GM10248 (cell line): ENCODE measurements at regions not wholly inside any gene's neighbourhood (a gene's known extent, or its start where the extent isn't known, plus 50 kb on each side); places are given as distances from the start of the nearest gene placed in this dataset.
A peak's percentile ranks its signal among the peaks of the same experiment; 100 is the strongest.

ENCODE experiments used
- CTCF ChIA-PET: fragments of 300-600 bp; sonication (Branson Sonifier 250); formaldehyde crosslinking; extraction: SDS; loops from one replicate; lab custom pipeline; 2021; ENCODE audit warnings: antibody characterized with exemption; lab: Yijun Ruan, JAX
- POLR2A ChIA-PET: fragments of 350-650 bp; sonication (Branson Sonifier 250); formaldehyde crosslinking; extraction: SDS; loops from one replicate; lab custom pipeline; 2020; ENCODE audit warnings: antibody characterized with exemption; lab: Yijun Ruan, JAX
- DNase-seq: peaks from one replicate; pipeline ENCODE4 v3.0.0; 2012; ENCODE audit errors: extremely low spot score
- CTCF ChIP-seq: IDR thresholded peaks from 2 replicates; pipeline ENCODE4 v1.5.1; 2012; ENCODE audit warnings: mild to moderate bottlenecking, low read depth; ENCODE audit errors: extremely low read depth, missing control alignments, control extremely low read depth

- ChIA-PET POLR2A (no interaction called here), CTCF (no interaction called here)
- no peak for DNase-seq
Observed at GRCh38 chr5:131081374-131081773, 83.7 kb downstream of the HINT1 start.

GRCh38 chr5:131079232-131079631, 85.8 kb downstream of the HINT1 start:
- ChIA-PET POLR2A (no interaction called here), CTCF (no interaction called here)
- TF ChIP-seq CTCF = no peak
- DNase-seq = no peak

More at GRCh38 chr5:131081374-131081773, 83.7 kb downstream of the HINT1 start:
- no peak for TF ChIP-seq CTCF

- peak; percentile 44 for DNase-seq
- ChIA-PET CTCF (no interaction called here), POLR2A (no interaction called here)
Observed at GRCh38 chr5:131068893-131069643, 96.0 kb downstream of the HINT1 start.

GRCh38 chr5:131068076-131068475, 97.0 kb downstream of the HINT1 start:
- no peak for TF ChIP-seq CTCF
- CTCF ChIA-PET = no interaction called here
- POLR2A ChIA-PET = no interaction called here
- DNase-seq = no peak

More at GRCh38 chr5:131068893-131069643, 96.0 kb downstream of the HINT1 start:
- no peak for TF ChIP-seq CTCF

GRCh38 chr5:131067636-131068035, 97.4 kb downstream of the HINT1 start:
- CTCF ChIA-PET = no interaction called here
- no peak for TF ChIP-seq CTCF

GRCh38 chr5:131064669-131065371, 100.2 kb downstream of the HINT1 start:
- ChIA-PET CTCF (interaction anchor here (1.1 kb wide), 1 partner anchor 12 kb away, joined by 3 read pairs; no protein-coding TSS in a partner anchor), POLR2A (no interaction called here)
- no peak for DNase-seq
- no peak for TF ChIP-seq CTCF

More at GRCh38 chr5:131067636-131068035, 97.4 kb downstream of the HINT1 start:
- POLR2A ChIA-PET = no interaction called here
- DNase-seq = no peak
